GM12878 (cell line): ENCODE measurements at regions not wholly inside any gene's neighbourhood (a gene's known extent, or its start where the extent isn't known, plus 50 kb on each side); places are given as distances from the start of the nearest gene placed in this dataset.

Experiments used
- ATAC-seq: fragments of 200-7000 bp; cut with Tn5 transposase; 3 replicates; pipeline ENCODE4 v1.9.1; 2020; ENCODE audit warnings: mild to moderate bottlenecking, moderate library complexity
- BruUV-seq: library from RNA; stranded (reverse); fragments of 400-500 nt; replicated peaks from 2 replicates; lab custom pipeline; 2021; lab: Mats Ljungman, UMichigan
- CTCF ChIA-PET: fragments of 300-600 bp; sonication (Branson Sonifier 250); formaldehyde crosslinking; extraction: SDS; loops from one replicate; lab custom pipeline; 2021; ENCODE audit warnings: inconsistent platforms; lab: Yijun Ruan, JAX
- POLR2A ChIA-PET: fragments of 350-600 bp; formaldehyde crosslinking; extraction: SDS; loops from one replicate; lab custom pipeline; 2021; ENCODE audit warnings: inconsistent platforms; lab: Charles Lee
- RAD21 ChIA-PET: fragments of 300-600 bp; sonication (Branson Sonifier 250); formaldehyde crosslinking; loops from one replicate; lab custom pipeline; 2023; ENCODE audit warnings: antibody characterized with exemption; ENCODE audit not compliant: unreplicated experiment; lab: Charles Lee
- SMC1A ChIA-PET: fragments of 300-600 bp; sonication (Branson Sonifier 250); formaldehyde crosslinking; loops from one replicate; lab custom pipeline; 2023; ENCODE audit not compliant: unreplicated experiment, uncharacterized antibody; lab: Charles Lee
- DNase-seq: peaks from one replicate; pipeline ENCODE4 v3.0.0-alpha.2; 2011; ENCODE audit warnings: low read depth, low spot score
- FAIRE-seq: peaks from 3 replicates; lab custom pipeline; 2011; peaks lifted over from hg19 to GRCh38; lab: Jason Lieb, UNC
- H2AFZ ChIP-seq: 2 replicates; pipeline ENCODE4 v1.6.0; 2011; ENCODE audit warnings: low read depth, low read length, control low read depth; ENCODE audit not compliant: control insufficient read depth
- H3K27ac ChIP-seq: 2 replicates; pipeline ENCODE4 v1.5.1; 2011; ENCODE audit warnings: control low read depth; ENCODE audit not compliant: control insufficient read depth, insufficient read depth
- H3K27me3 ChIP-seq, 2 experiments: replicated peaks in 1 of 2; 2 replicates each; pipeline versions ENCODE4 v1.6.0 to v1.6.1; 2011; ENCODE audit warnings: low read length in 1 of 2; ENCODE audit not compliant: control insufficient read depth in 2 of 2, insufficient read depth in 2 of 2
- H3K36me3 ChIP-seq, 2 experiments: 2 replicates each; pipeline ENCODE4 v1.5.1; 2011; ENCODE audit warnings: low read length in 1 of 2; ENCODE audit not compliant: control insufficient read depth in 2 of 2, insufficient read depth in 2 of 2
- H3K4me1 ChIP-seq: 2 replicates; pipeline ENCODE4 v1.6.1; 2011; ENCODE audit warnings: mild to moderate bottlenecking, low read length, moderate library complexity, mixed read lengths; ENCODE audit not compliant: control insufficient read depth, insufficient read depth
- H3K4me2 ChIP-seq: 2 replicates; pipeline ENCODE4 v1.6.0; 2011; ENCODE audit warnings: control low read depth; ENCODE audit not compliant: control insufficient read depth, insufficient read depth
- H3K4me3 ChIP-seq: fragments of 200-600 bp; sonication (generic); 2 replicates; pipeline ENCODE4 v1.5.1; 2016
- H3K79me2 ChIP-seq: 2 replicates; pipeline ENCODE4 v1.6.0; 2011; ENCODE audit warnings: low read length; ENCODE audit not compliant: control insufficient read depth, insufficient read depth
- H3K9ac ChIP-seq: 2 replicates; pipeline ENCODE4 v1.8.0; 2011; ENCODE audit warnings: low read length, control low read depth, mixed read lengths; ENCODE audit not compliant: control insufficient read depth, insufficient read depth
- H3K9me3 ChIP-seq: replicated peaks from 3 replicates; pipeline ENCODE4 v1.5.1; 2011; ENCODE audit warnings: mild to moderate bottlenecking, low read length; ENCODE audit not compliant: control insufficient read depth, insufficient read depth
- H4K20me1 ChIP-seq: 2 replicates; pipeline ENCODE4 v1.6.0; 2011; ENCODE audit not compliant: control insufficient read depth, insufficient read depth
- PAX8 ChIP-seq: fragments of 450-650 bp; IDR thresholded peaks from 2 replicates; pipeline ENCODE4 v1.6.1; 2017; ENCODE audit warnings: mild to moderate bottlenecking, moderate library complexity
- SMARCA5 ChIP-seq: fragments of 450-650 bp; IDR thresholded peaks from 2 replicates; pipeline ENCODE4 v1.6.1; 2017; ENCODE audit warnings: mild to moderate bottlenecking
- STAT1 ChIP-seq: fragments of 450-650 bp; conservative IDR thresholded peaks from 2 replicates; pipeline ENCODE4 v1.6.1; 2014; ENCODE audit warnings: antibody characterized with exemption, mild to moderate bottlenecking
- WGBS: methylation state at CpG from one replicate; pipeline ENCODE4 v1.1.6; 2016; ENCODE audit warnings: low lambda C conversion rate; ENCODE audit not compliant: insufficient replicate concordance, insufficient coverage; ENCODE audit errors: missing lambda C conversion rate; 5-methylcytosine and 5-hydroxymethylcytosine counted together
- in situ Hi-C: fragments of 300-500 bp; cut with MboI; formaldehyde crosslinking; loops from 9 replicates; pipeline ENCODE4 v1.14.3; 2018; ENCODE audit warnings: mixed read lengths
- intact Hi-C: fragments of 100-400 bp; cut with micrococcal nuclease; formaldehyde crosslinking; loops from one replicate; pipeline ENCODE4 v1.14.2; 2022; ENCODE audit not compliant: unreplicated experiment
- TF ChIP-seq, protein P1 (sequence below): IDR thresholded peaks from 2 replicates; pipeline ENCODE4 v1.6.1; 2012; ENCODE audit warnings: low read depth, low read length, improper control_type of control experiment
- TF ChIP-seq, protein P2 (sequence below): fragments of 450-650 bp; IDR thresholded peaks from 2 replicates; pipeline ENCODE4 v1.6.1; 2016; ENCODE audit warnings: mild to moderate bottlenecking, moderate library complexity, borderline replicate concordance

DNA sequence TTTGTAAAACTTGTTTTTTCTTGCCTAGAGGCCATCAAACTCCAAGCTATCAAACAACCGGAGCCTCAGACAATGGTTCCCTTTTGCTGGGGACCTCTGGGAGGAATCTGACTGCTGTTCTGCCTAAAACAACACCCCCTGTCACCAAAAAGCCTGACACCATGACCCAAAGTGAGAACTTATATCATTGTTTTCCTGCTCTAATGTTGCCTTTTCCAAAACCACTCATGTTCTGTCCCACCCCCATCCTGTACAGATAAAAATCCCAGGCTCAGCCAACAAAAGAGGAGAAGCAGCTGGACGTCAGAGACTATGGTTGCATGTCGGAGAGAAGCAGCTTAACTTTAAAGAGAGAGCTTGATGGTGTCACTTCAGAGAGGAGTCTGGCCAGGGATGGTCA is 327.2 kb upstream of the CXADR start:
- Histone ChIP-seq H3K4me2 (no peak overlapping the region), H3K27ac (no peak overlapping the region), H3K9ac (no peak overlapping the region), H3K27me3 (no peaks in the 10 kb centered on the region), H3K36me3 (no peaks in the 10 kb centered on the region), H4K20me1 (no peaks in the 10 kb centered on the region), H3K79me2 (no peaks in the 10 kb centered on the region), H3K9me3 (no peaks in the 10 kb centered on the region; the same call in 2 of the 3 replicates), H3K4me1 (no peaks in the 10 kb centered on the region), H3K4me3 (no peak overlapping the region), H2AFZ (no peak overlapping the region)
- TF ChIP-seq, protein P1, sequence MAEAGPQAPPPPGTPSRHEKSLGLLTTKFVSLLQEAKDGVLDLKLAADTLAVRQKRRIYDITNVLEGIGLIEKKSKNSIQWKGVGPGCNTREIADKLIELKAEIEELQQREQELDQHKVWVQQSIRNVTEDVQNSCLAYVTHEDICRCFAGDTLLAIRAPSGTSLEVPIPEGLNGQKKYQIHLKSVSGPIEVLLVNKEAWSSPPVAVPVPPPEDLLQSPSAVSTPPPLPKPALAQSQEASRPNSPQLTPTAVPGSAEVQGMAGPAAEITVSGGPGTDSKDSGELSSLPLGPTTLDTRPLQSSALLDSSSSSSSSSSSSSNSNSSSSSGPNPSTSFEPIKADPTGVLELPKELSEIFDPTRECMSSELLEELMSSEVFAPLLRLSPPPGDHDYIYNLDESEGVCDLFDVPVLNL, result no peak
- TF ChIP-seq PAX8 (no peak), SMARCA5 (no peak), STAT1 (no peak)
- TF ChIP-seq, protein P2, sequence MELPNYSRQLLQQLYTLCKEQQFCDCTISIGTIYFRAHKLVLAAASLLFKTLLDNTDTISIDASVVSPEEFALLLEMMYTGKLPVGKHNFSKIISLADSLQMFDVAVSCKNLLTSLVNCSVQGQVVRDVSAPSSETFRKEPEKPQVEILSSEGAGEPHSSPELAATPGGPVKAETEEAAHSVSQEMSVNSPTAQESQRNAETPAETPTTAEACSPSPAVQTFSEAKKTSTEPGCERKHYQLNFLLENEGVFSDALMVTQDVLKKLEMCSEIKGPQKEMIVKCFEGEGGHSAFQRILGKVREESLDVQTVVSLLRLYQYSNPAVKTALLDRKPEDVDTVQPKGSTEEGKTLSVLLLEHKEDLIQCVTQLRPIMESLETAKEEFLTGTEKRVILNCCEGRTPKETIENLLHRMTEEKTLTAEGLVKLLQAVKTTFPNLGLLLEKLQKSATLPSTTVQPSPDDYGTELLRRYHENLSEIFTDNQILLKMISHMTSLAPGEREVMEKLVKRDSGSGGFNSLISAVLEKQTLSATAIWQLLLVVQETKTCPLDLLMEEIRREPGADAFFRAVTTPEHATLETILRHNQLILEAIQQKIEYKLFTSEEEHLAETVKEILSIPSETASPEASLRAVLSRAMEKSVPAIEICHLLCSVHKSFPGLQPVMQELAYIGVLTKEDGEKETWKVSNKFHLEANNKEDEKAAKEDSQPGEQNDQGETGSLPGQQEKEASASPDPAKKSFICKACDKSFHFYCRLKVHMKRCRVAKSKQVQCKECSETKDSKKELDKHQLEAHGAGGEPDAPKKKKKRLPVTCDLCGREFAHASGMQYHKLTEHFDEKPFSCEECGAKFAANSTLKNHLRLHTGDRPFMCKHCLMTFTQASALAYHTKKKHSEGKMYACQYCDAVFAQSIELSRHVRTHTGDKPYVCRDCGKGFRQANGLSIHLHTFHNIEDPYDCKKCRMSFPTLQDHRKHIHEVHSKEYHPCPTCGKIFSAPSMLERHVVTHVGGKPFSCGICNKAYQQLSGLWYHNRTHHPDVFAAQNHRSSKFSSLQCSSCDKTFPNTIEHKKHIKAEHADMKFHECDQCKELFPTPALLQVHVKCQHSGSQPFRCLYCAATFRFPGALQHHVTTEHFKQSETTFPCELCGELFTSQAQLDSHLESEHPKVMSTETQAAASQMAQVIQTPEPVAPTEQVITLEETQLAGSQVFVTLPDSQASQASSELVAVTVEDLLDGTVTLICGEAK, result no peak
- ChIA-PET SMC1A (no interaction called here), CTCF (no interaction called here), POLR2A (no interaction called here), RAD21 (no interaction called here)
- no TSS peak for BruUV-seq
- intact Hi-C loops (no loop called here), in situ Hi-C loops (no loop called here)
- DNase-seq (no peak), ATAC-seq (no peak), FAIRE-seq (no peak)
- 35% methylated on average over 3 of the region's 3 CpGs for WGBS
